HG03196 (cell line): ENCODE measurements at regions not wholly inside any gene's neighbourhood (a gene's known extent, or its start where the extent isn't known, plus 50 kb on each side); places are given as distances from the start of the nearest gene placed in this dataset.

Experiments
- ATAC-seq: cut with Tn5 transposase; IDR thresholded peaks from one replicate; pipeline ENCODE4 v1.9.1; 2021; ENCODE audit not compliant: unreplicated experiment

GRCh38 chr1:80056179-80056578, 1049.6 kb upstream of the ADGRL4 start:
- no peak for ATAC-seq

GRCh38 chr1:80054129-80054528, 1047.6 kb upstream of the ADGRL4 start:
- no peak for ATAC-seq

GRCh38 chr1:80053613-80054012, 1047.1 kb upstream of the ADGRL4 start:
- ATAC-seq, result no peak

DNA sequence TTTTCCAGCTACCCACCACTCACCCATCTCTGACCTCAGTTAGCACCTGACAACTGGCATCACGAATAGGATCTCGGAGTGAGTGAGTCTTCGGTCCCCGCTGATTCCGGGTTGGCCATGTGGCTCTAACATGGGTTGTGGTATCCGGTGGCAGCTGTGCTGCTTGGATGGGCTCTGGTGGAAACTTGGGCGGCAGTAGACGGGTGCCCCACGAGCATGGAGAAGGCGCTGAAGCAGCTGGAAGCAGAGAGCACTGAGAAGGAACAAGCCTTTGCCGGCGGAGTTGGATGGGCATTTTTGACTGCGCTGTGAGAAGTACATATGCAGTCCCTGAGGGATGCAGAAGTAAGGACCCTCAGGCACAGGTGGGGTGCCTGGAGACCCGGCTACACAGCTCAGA, 1044.0 kb upstream of the ADGRL4 start:
- no peak for ATAC-seq

GRCh38 chr1:80050085-80050484, 1043.6 kb upstream of the ADGRL4 start:
- ATAC-seq, result no peak

GRCh38 chr1:80048716-80049115, 1042.2 kb upstream of the ADGRL4 start:
- ATAC-seq, result no peak

DNA sequence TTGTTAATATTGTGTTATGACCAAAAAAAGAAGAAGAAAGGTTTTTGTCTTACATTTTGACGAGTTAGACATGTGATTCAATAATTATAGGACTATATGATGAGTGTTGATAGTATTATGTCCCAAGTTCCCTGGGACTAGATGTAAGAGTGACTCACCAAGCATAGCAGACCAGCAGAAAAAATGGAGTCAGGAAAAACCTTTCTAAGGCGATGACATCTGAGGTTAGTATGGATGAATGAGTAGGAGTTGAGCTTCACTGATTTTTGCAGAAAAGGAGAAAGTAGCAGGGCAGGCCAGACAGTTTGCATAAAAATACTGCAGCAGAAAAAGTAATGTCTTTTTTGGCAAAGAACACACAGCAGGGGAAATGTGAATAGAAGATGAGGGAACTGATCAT, 1041.3 kb upstream of the ADGRL4 start:
- no peak for ATAC-seq

GRCh38 chr1:80044662-80045061, 1038.1 kb upstream of the ADGRL4 start:
- ATAC-seq, result no peak

DNA sequence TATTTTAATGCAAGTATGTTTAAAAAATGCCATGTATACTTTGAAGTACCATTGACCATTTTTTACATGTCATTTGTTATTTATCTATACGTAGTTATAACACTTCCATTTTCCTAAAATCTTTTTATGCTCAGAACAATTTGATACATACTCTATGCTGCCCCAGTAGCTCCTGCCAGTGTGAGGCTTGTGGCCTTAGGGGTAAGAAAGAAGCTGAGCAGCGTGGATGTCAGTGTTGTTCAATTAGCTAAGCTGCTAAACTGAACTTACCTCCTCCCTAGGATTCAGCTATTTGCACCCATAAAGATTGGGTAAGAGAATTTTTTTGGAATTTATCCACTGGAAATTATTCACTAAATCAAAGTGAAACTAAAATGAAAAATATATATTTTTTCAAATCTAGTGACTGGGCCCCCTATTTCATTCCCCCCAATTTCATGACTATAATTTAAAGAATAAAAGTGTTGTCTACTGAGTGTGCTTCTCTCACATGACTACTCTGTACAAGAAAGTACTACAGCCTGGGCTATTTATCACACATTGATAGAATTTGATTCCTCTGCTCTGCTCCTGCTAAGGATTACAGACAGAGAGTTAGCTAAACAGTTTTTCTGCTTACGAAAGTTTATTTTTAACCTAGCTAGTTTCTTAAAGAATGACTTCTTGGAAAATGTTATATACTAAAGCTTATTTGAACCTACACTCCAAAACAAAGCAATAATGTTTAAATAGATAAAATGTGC, 1030.3 kb upstream of the ADGRL4 start:
- ATAC-seq, result no peak

- no peak for ATAC-seq
Measured at GRCh38 chr1:80023358-80023757, 1016.8 kb upstream of the ADGRL4 start.

GRCh38 chr1:80021891-80022290, 1015.4 kb upstream of the ADGRL4 start:
- no peak for ATAC-seq

GRCh38 chr1:80018348-80018747, 1011.8 kb upstream of the ADGRL4 start:
- ATAC-seq, result no peak

DNA sequence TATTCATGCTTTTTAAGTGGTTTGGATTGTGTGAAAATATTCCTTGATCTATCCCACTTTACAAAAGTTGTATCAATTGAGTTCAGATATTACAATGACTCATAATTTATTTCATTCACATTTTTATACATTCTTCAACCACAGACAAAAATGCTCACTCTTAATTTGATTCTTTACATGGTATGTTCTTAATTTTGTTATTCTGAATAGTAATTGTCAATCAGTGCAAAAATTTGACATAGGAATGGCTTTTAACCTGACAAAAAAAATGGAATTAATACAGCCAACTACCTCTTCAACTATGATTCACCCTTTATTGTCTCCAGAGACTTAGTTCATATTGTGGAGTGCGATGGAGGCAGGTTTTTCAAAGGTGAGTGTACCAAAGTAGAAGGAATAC, 1002.4 kb upstream of the ADGRL4 start:
- no peak for ATAC-seq

GRCh38 chr1:80003250-80003649, 996.7 kb upstream of the ADGRL4 start:
- no peak for ATAC-seq

GRCh38 chr1:79988401-79988800, 981.9 kb upstream of the ADGRL4 start:
- no peak for ATAC-seq

DNA sequence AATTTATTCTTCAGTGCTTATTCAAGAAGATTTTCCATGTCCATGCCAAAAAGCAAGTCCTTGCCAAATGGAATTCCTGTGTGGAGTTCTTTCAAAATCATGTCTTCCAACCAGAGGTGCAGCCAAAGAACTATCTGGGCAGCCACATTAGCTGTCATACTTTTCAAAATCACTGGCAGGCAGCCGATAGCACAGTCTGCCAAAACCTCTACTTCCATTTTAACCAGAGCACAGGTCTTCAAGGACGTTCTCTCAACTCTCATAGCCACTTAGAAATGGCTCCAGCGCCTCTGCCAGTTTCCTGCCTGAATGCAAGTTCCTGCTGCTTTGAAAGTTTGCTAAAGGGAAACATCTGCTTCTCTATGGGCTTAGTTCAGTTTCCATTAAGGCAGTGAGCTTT, 975.7 kb upstream of the ADGRL4 start:
- ATAC-seq, result no peak

DNA sequence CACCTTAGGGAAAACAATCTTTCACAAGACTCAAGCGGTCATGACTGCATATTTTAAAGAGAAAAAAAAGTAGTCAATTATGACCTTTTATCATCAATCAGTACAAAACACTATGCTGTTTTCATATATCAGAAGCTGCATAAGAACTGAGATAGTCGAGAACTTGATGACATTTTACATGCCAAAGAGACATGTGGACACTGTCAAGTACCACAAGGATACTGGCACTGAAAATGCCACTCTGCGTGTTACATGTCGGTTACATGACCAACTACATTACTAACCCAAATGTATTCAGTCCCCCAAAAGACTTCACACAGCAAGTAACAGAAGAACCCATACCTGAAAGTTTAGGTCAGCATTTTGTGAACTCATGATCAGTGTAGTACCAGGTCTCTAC, 975.0 kb upstream of the ADGRL4 start:
- no peak for ATAC-seq

DNA sequence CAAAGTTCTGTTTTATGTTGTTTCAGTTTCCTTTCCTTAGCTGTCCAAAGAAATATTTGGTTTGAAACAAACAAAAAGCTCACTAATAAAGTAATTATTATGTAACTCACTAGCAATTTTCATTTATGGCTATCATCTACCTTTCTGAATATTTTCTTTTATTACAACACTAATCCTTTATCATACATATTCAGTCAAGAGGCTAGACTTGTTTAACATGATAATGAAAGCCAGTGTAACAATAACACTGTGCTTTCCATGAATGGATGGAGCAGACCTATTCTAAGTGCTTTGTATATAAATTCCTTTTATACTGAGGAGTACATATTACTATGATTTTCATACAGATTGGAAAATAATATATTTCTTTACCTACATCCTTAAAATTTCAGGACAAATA, 972.8 kb upstream of the ADGRL4 start:
- ATAC-seq, result no peak

DNA sequence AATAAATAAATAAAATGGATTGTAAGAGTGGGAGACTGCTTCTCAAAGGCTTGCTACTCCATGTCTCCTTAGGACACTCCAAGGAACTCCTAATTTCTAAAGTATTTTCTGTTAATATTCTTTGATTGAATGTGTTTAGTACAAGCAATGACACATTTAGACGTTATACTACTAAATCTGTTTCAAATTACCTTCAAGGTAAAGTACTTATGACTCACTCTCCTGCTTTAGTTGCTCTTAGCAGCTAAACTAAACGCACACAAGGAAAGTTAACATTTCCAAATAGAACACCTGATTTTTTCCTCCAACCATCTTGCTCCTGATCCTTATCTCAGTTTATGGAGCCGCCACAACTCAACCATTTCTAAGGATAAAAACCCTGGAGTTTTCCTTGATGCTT, 969.8 kb upstream of the ADGRL4 start:
- ATAC-seq, result no peak

DNA sequence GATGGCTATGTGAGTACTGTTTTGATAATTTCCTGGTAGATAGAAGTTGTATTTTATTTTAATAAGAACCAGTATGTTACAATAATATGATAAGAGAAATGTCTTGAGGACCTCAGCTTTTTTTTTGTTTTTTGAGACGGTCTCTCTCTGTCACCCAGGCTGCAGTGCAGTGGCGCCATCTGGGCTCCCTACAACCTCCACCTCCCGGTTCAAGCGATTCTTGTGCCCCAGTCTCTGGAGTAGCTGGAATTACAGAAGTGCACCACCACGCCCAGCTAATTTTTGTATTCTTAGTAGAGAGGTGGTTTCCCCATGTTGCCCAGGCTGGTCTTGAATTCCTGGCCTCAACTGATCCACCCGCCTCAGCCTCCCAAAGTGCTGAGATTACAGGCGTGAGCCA, 968.1 kb upstream of the ADGRL4 start:
- no peak for ATAC-seq

GRCh38 chr1:79969886-79970285, 963.4 kb upstream of the ADGRL4 start:
- no peak for ATAC-seq

GRCh38 chr1:79966438-79966837, 959.9 kb upstream of the ADGRL4 start:
- no peak for ATAC-seq

- no peak for ATAC-seq
Measured at GRCh38 chr1:79959635-79960034, 953.1 kb upstream of the ADGRL4 start.
